Body of pancreas (tissue), 4 donors: ENCODE measurements at regions not wholly inside any gene's neighbourhood (a gene's known extent, or its start where the extent isn't known, plus 50 kb on each side); places are given as distances from the start of the nearest gene placed in this dataset.

Source experiments
- POLR2A ChIP-seq, 3 donors: fragments of 450-650 bp; IDR thresholded peaks; one replicate each; pipeline ENCODE4 v1.6.1; 2016; ENCODE audit warnings: antibody characterized with exemption in 3 of 3, mild to moderate bottlenecking in 2 of 3
- TF ChIP-seq, protein P1 (sequence below), 7 experiments: fragments of 450-650 bp in 4 of 7; fragments of 200-600 bp in 3 of 7; sonication (generic) in 3 of 7; IDR thresholded peaks; one replicate each; pipeline ENCODE4 v1.5.1; 2016 to 2019; ENCODE audit warnings: antibody characterized with exemption in 7 of 7

DNA sequence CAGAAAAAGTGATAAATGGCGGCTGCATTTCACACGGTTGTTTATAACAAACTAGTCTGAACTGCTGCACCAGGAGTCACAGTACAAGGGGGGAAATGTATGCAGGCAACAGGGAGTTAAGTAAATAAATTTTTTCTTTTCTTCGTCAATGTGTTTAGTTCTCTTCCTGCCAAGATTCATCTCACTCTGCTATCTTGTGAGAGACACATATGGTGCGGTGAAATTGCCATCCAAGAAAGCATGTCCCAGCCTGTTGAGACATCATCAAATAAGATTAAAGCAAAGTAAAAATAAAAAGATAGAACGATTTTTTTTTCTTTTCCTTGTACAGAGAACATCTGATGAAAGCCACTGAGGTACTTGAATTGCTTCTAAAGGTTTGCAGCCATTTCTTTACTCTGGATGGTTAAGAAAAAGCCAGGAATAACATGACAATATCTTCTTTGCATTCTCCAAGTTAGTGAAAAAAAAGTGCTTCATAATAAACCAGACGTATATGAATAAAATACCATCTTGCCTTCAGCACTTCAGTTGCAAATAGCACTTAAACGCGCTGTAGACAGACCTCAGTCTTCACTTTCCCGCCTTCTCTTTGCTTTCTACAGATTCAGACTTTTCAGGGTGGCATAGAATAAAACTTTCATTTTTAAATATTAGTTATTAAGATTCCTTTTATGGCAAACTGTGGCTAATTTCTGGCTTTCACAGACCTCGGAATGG lies 506.2 kb upstream of the ZFHX3 start:
- TF ChIP-seq, protein P1, sequence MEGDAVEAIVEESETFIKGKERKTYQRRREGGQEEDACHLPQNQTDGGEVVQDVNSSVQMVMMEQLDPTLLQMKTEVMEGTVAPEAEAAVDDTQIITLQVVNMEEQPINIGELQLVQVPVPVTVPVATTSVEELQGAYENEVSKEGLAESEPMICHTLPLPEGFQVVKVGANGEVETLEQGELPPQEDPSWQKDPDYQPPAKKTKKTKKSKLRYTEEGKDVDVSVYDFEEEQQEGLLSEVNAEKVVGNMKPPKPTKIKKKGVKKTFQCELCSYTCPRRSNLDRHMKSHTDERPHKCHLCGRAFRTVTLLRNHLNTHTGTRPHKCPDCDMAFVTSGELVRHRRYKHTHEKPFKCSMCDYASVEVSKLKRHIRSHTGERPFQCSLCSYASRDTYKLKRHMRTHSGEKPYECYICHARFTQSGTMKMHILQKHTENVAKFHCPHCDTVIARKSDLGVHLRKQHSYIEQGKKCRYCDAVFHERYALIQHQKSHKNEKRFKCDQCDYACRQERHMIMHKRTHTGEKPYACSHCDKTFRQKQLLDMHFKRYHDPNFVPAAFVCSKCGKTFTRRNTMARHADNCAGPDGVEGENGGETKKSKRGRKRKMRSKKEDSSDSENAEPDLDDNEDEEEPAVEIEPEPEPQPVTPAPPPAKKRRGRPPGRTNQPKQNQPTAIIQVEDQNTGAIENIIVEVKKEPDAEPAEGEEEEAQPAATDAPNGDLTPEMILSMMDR (IDR thresholded peaks at IDR 0.05): no peak
- TF ChIP-seq POLR2A (IDR thresholded peaks at IDR 0.05): no peak
